Caco-2 (cell line): ENCODE measurements at regions not wholly inside any gene's neighbourhood (a gene's known extent, or its start where the extent isn't known, plus 50 kb on each side); places are given as distances from the start of the nearest gene placed in this dataset.

Experiments used
- BruUV-seq: library from RNA; stranded (reverse); fragments of 400-500 nt; replicated peaks from 2 replicates; lab custom pipeline; 2021; lab: Mats Ljungman, UMichigan
- CTCF ChIA-PET: fragments of 300-600 bp; sonication (Branson Sonifier 250); formaldehyde crosslinking; loops from one replicate; lab custom pipeline; 2022; ENCODE audit warnings: antibody characterized with exemption; lab: Charles Lee
- POLR2A ChIA-PET: fragments of 300-600 bp; sonication (Branson Sonifier 250); formaldehyde crosslinking; loops from one replicate; lab custom pipeline; 2022; ENCODE audit warnings: antibody characterized with exemption; lab: Charles Lee
- DNase-seq, 2 experiments: peaks; one replicate each; pipeline versions ENCODE4 v3.0.0 to v3.0.0-alpha.2; 2020 to 2022
- H3K27me3 ChIP-seq: replicated peaks from 2 replicates; pipeline ENCODE4 v1.6.0; 2011; ENCODE audit warnings: low read length; ENCODE audit not compliant: control insufficient read depth, insufficient read depth
- H3K36me3 ChIP-seq: 2 replicates; pipeline ENCODE4 v1.5.1; 2011; ENCODE audit warnings: low read length; ENCODE audit not compliant: control insufficient read depth, insufficient read depth
- H3K4me1 ChIP-seq: fragments of 250-450 bp; sonication (Bioruptor Pico); 2 replicates; pipeline ENCODE4 v1.5.1; 2020; ENCODE audit warnings: mild to moderate bottlenecking
- H3K4me3 ChIP-seq: 2 replicates; pipeline ENCODE4 v1.5.1; 2011; ENCODE audit warnings: low read depth, mild to moderate bottlenecking, control low read depth, low read length
- H3K9me3 ChIP-seq: fragments of 250-450 bp; sonication (Bioruptor Pico); 2 replicates; pipeline ENCODE4 v1.5.1; 2020; ENCODE audit warnings: mild to moderate bottlenecking, moderate library complexity
- H3K27ac Mint-ChIP-seq: one replicate; pipeline ENCODE4 v1.8.0; 2022; ENCODE audit warnings: mixed read lengths; ENCODE audit not compliant: unreplicated experiment
- H3K27me3 Mint-ChIP-seq: one replicate; pipeline ENCODE4 v1.8.0; 2022; ENCODE audit warnings: mixed read lengths; ENCODE audit not compliant: insufficient read depth, unreplicated experiment
- H3K36me3 Mint-ChIP-seq: one replicate; pipeline ENCODE4 v1.8.0; 2022; ENCODE audit warnings: mild to moderate bottlenecking, mixed read lengths; ENCODE audit not compliant: insufficient read depth, unreplicated experiment
- H3K4me1 Mint-ChIP-seq: one replicate; pipeline ENCODE4 v1.8.0; 2022; ENCODE audit warnings: low read depth, mixed read lengths; ENCODE audit not compliant: unreplicated experiment
- H3K4me3 Mint-ChIP-seq: one replicate; pipeline ENCODE4 v1.8.0; 2022; ENCODE audit warnings: mild to moderate bottlenecking, moderate library complexity, mixed read lengths; ENCODE audit not compliant: unreplicated experiment
- H3K9me3 Mint-ChIP-seq: one replicate; pipeline ENCODE4 v1.8.0; 2022; ENCODE audit warnings: mixed read lengths; ENCODE audit not compliant: unreplicated experiment
- intact Hi-C: fragments of 100-400 bp; cut with micrococcal nuclease; formaldehyde crosslinking; loops from one replicate; pipeline ENCODE4 v1.10.0; 2022; ENCODE audit not compliant: unreplicated experiment
- TF ChIP-seq, protein P1 (sequence below), 2 experiments: fragments of 200-600 bp in 1 of 2; IDR thresholded peaks; 1 replicate in 1 of 2; 2 replicates in 1 of 2; pipeline versions ENCODE4 v1.5.1 to v1.8.0; 2011 to 2022; ENCODE audit warnings: antibody characterized with exemption in 1 of 2, control low read depth in 1 of 2, inconsistent platforms in 1 of 2, low read depth in 1 of 2, low read length in 1 of 2, mild to moderate bottlenecking in 1 of 2, moderate library complexity in 1 of 2; ENCODE audit not compliant: insufficient read depth in 1 of 2, severe bottlenecking in 1 of 2, unreplicated experiment in 1 of 2

- H3K27ac Mint-ChIP-seq, result no peak overlapping the region
- no peaks in the 10 kb centered on the region for H3K4me1 Mint-ChIP-seq
- Histone ChIP-seq H3K9me3 (0 out of 2 replicates have a peak, but pooled peaks cover 5% of the 10 kb centered on the region), H3K27me3 (no peaks in the 10 kb centered on the region), H3K4me1 (no peaks in the 10 kb centered on the region), H3K36me3 (no peaks in the 10 kb centered on the region), H3K4me3 (no peak overlapping the region)
- ChIA-PET POLR2A (no interaction called here), CTCF (no interaction called here)
- intact Hi-C loops, result no loop called here
- H3K9me3 Mint-ChIP-seq, result no peaks in the 10 kb centered on the region
- TF ChIP-seq, protein P1, sequence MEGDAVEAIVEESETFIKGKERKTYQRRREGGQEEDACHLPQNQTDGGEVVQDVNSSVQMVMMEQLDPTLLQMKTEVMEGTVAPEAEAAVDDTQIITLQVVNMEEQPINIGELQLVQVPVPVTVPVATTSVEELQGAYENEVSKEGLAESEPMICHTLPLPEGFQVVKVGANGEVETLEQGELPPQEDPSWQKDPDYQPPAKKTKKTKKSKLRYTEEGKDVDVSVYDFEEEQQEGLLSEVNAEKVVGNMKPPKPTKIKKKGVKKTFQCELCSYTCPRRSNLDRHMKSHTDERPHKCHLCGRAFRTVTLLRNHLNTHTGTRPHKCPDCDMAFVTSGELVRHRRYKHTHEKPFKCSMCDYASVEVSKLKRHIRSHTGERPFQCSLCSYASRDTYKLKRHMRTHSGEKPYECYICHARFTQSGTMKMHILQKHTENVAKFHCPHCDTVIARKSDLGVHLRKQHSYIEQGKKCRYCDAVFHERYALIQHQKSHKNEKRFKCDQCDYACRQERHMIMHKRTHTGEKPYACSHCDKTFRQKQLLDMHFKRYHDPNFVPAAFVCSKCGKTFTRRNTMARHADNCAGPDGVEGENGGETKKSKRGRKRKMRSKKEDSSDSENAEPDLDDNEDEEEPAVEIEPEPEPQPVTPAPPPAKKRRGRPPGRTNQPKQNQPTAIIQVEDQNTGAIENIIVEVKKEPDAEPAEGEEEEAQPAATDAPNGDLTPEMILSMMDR (IDR thresholded peaks at IDR 0.05; ENCODE audit: insufficient read depth in 1 of 2, low read depth in 1 of 2, low read length in 1 of 2, severe bottlenecking in 1 of 2, unreplicated experiment in 1 of 2), result no peak
- peaks cover 21% of the 10 kb centered on the region for H3K27me3 Mint-ChIP-seq
- no peak overlapping the region for H3K4me3 Mint-ChIP-seq
- BruUV-seq, result no TSS peak
- H3K36me3 Mint-ChIP-seq, result no peaks in the 10 kb centered on the region
- no peak for DNase-seq
These were observed 149.2 kb upstream of the DAP start for GRCh38 chr5:10910261-10910660.

DNA sequence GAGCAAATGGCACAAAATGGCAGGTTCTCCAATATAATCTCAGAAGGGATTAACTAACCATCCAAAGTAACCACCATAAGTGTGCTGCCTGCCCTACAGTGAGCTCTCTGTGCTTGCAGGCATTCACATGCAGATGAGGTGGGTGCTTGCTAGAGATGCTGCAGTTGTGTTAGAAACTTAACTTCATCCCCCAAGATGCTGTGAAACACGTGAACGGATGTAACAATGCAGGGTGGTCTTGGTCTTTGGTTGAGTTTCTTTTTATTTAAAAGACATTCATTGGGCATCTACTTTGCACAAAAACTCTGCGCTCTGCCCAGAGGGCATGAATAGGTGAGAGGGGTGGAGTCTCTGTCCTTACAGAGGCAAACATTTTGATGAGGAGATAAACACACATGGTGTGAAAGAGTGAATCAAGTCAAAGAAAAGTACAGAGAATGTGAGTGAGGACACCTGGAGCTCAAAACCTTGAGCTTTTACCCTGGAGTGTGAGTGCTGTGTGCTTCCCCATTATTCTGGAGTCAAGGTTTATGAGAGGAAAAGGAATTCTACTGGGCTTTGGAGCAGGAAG lies 143.9 kb upstream of the DAP start:
- no peak for DNase-seq
- H3K27ac Mint-ChIP-seq, result no peak overlapping the region
- H3K4me3 Mint-ChIP-seq, result no peak overlapping the region
- ChIA-PET CTCF (no interaction called here), POLR2A (no interaction called here)
- Histone ChIP-seq H3K36me3 (no peaks in the 10 kb centered on the region), H3K4me3 (no peak overlapping the region), H3K27me3 (no peaks in the 10 kb centered on the region), H3K9me3 (0 out of 2 replicates have a peak, but pooled peaks cover 5% of the 10 kb centered on the region), H3K4me1 (no peaks in the 10 kb centered on the region)
- TF ChIP-seq, protein P1 (IDR thresholded peaks at IDR 0.05; ENCODE audit: insufficient read depth in 1 of 2, low read depth in 1 of 2, low read length in 1 of 2, severe bottlenecking in 1 of 2, unreplicated experiment in 1 of 2), result no peak
- BruUV-seq, result no TSS peak
- no peaks in the 10 kb centered on the region for H3K9me3 Mint-ChIP-seq
- H3K4me1 Mint-ChIP-seq, result no peaks in the 10 kb centered on the region
- intact Hi-C loops, result no loop called here
- H3K36me3 Mint-ChIP-seq, result no peaks in the 10 kb centered on the region
- H3K27me3 Mint-ChIP-seq, result peaks cover 7% of the 10 kb centered on the region

DNA sequence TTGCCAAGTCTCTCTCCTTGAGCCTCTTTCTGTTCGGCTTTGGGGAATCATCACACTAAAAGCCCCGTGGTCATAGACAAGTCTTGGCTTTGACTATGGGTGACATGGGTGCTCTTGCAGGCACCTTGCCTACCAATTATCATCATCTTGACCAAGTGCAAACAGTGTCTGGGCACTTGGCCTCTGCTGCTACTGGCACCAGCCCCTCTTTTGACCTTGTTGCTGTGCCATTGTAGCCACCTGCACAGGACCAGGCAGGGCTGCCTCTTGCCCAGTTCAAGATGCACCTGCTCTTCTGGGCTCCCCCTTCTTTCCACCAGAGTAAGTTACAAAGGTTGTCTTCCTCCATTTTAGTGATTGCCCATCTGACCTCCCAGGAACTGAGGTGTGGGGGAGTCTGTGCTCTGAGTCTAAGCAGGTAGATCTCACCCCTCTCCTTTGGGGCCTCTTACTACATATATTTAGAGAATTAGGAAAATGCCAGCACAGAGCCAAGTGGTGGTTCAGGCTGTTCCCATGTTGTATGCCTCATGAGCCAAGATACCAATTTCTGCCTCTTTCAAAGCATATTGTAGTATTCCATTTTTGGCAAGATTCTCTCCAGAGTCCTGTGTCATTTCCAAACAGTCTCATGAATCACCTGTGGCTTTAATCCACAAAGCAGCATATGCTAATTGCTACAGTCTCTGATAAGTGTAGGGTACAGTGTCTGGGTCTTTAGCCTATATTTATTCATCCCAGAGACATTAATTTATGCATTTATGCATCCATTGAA lies 142.9 kb upstream of the DAP start:
- H3K9me3 ChIP-seq, result 0 out of 2 replicates have a peak, but pooled peaks cover 5% of the 10 kb centered on the region
- no peaks in the 10 kb centered on the region for H3K27me3 ChIP-seq
- TF ChIP-seq, protein P1 (IDR thresholded peaks at IDR 0.05; ENCODE audit: insufficient read depth in 1 of 2, low read depth in 1 of 2, low read length in 1 of 2, severe bottlenecking in 1 of 2, unreplicated experiment in 1 of 2), result no peak
- ChIA-PET POLR2A (no interaction called here), CTCF (no interaction called here)
- H3K36me3 Mint-ChIP-seq, result no peaks in the 10 kb centered on the region
- no peaks in the 10 kb centered on the region for H3K9me3 Mint-ChIP-seq
- no peaks in the 10 kb centered on the region for H3K36me3 ChIP-seq
- peaks cover 7% of the 10 kb centered on the region for H3K27me3 Mint-ChIP-seq
- H3K4me1 Mint-ChIP-seq, result no peaks in the 10 kb centered on the region
- no peaks in the 10 kb centered on the region for H3K4me1 ChIP-seq
- H3K4me3 Mint-ChIP-seq, result no peak overlapping the region
- BruUV-seq, result no TSS peak
- no peak overlapping the region for H3K27ac Mint-ChIP-seq
- H3K4me3 ChIP-seq, result no peak overlapping the region
- intact Hi-C loops, result no loop called here
- no peak for DNase-seq
